ENCODE measurements at regions not wholly inside any gene's neighbourhood (a gene's known extent, or its start where the extent isn't known, plus 50 kb on each side); places are given as distances from the start of the nearest gene placed in this dataset.

DNA sequence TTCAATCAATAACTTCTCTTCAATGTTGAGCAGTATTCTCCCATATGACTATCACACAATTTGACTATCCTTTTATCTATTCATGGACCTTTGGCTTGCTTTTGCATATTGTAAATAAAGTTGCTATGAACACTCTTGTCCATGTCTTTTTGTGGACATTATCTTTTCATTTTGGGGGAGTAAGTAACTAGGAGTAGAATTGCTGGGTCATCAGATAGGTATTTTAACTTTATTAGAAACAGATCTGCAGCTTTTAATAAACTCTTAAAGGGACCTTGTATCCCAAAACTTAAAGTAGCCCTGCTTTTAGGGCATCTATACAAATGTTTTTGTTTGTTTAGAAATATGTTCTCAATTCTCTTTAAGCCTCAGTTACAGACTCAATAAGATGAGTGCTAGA lies 614.2 kb upstream of the CITED2 start:
- no peak for DNase-seq (ENCODE audit: low spot score)
- CTCF ChIA-PET, result no interaction called here
- peaks cover 4% of the 10 kb centered on the region for H3K4me1 ChIP-seq (ENCODE audit: insufficient read depth, low read length, poor library complexity, severe bottlenecking)
- no peak overlapping the region for H3K27ac ChIP-seq (ENCODE audit: low read depth, low read length, poor library complexity, severe bottlenecking)
- BruUV-seq (replicated peaks), result no TSS peak
- no peaks in the 10 kb centered on the region for H3K36me3 ChIP-seq (ENCODE audit: insufficient read depth, low read length, poor library complexity, severe bottlenecking)
- intact Hi-C loops (cut with micrococcal nuclease; ENCODE audit: unreplicated experiment), result no loop called here
- H3K9me3 ChIP-seq (ENCODE audit: low read depth, low read length, poor library complexity, severe bottlenecking), result no peaks in the 10 kb centered on the region
- no peaks in the 10 kb centered on the region for H3K27me3 ChIP-seq (replicated peaks; ENCODE audit: insufficient read depth, low read depth, low read length, poor library complexity)
- no peak overlapping the region for H3K4me3 ChIP-seq (ENCODE audit: low read depth, low read length, poor library complexity, severe bottlenecking)
- POLR2A ChIA-PET (ENCODE audit: low non-redundant PET), result no interaction called here
- TF ChIP-seq, protein P1, sequence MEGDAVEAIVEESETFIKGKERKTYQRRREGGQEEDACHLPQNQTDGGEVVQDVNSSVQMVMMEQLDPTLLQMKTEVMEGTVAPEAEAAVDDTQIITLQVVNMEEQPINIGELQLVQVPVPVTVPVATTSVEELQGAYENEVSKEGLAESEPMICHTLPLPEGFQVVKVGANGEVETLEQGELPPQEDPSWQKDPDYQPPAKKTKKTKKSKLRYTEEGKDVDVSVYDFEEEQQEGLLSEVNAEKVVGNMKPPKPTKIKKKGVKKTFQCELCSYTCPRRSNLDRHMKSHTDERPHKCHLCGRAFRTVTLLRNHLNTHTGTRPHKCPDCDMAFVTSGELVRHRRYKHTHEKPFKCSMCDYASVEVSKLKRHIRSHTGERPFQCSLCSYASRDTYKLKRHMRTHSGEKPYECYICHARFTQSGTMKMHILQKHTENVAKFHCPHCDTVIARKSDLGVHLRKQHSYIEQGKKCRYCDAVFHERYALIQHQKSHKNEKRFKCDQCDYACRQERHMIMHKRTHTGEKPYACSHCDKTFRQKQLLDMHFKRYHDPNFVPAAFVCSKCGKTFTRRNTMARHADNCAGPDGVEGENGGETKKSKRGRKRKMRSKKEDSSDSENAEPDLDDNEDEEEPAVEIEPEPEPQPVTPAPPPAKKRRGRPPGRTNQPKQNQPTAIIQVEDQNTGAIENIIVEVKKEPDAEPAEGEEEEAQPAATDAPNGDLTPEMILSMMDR (conservative IDR thresholded peaks at IDR 0.05; ENCODE audit: low read depth, low read length), result no peak
- TF ChIP-seq EZH2 (IDR thresholded peaks at IDR 0.05; ENCODE audit: borderline replicate concordance, low read depth, low read length, poor library complexity, severe bottlenecking), result no peak

DNA sequence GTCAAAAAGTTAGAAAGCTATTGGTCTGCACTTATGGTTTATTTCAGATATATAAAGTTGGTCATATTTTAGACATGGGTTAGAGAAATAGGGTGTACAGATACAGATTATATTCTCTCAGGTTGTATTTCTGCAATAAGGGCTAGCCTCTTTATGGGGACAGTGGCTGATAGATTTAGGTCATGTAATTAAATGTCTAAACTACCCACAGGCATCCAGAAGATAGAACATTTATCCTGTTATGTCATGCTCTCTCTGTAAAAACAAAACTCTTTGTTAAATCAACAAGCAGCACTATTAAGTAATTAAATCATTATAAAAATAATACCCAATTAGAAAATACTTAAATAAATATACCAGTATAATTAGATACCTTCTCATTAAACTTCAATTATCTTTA lies 612.6 kb upstream of the CITED2 start:
- Histone ChIP-seq H3K36me3 (ENCODE audit: insufficient read depth, low read length, poor library complexity, severe bottlenecking) (no peaks in the 10 kb centered on the region), H3K4me3 (ENCODE audit: low read depth, low read length, poor library complexity, severe bottlenecking) (no peak overlapping the region), H3K9me3 (ENCODE audit: low read depth, low read length, poor library complexity, severe bottlenecking) (no peaks in the 10 kb centered on the region), H3K27me3 (replicated peaks; ENCODE audit: insufficient read depth, low read depth, low read length, poor library complexity) (no peaks in the 10 kb centered on the region), H3K4me1 (ENCODE audit: insufficient read depth, low read length, poor library complexity, severe bottlenecking) (peaks cover 20% of the 10 kb centered on the region), H3K27ac (ENCODE audit: low read depth, low read length, poor library complexity, severe bottlenecking) (no peak overlapping the region)
- no peak for TF ChIP-seq EZH2 (IDR thresholded peaks at IDR 0.05; ENCODE audit: borderline replicate concordance, low read depth, low read length, poor library complexity, severe bottlenecking)
- TF ChIP-seq, protein P1 (conservative IDR thresholded peaks at IDR 0.05; ENCODE audit: low read depth, low read length), result no peak
- DNase-seq (ENCODE audit: low spot score), result no peak
- BruUV-seq (replicated peaks), result no TSS peak
- ChIA-PET CTCF (no interaction called here), POLR2A (ENCODE audit: low non-redundant PET) (no interaction called here)
- intact Hi-C loops (cut with micrococcal nuclease; ENCODE audit: unreplicated experiment), result no loop called here

DNA sequence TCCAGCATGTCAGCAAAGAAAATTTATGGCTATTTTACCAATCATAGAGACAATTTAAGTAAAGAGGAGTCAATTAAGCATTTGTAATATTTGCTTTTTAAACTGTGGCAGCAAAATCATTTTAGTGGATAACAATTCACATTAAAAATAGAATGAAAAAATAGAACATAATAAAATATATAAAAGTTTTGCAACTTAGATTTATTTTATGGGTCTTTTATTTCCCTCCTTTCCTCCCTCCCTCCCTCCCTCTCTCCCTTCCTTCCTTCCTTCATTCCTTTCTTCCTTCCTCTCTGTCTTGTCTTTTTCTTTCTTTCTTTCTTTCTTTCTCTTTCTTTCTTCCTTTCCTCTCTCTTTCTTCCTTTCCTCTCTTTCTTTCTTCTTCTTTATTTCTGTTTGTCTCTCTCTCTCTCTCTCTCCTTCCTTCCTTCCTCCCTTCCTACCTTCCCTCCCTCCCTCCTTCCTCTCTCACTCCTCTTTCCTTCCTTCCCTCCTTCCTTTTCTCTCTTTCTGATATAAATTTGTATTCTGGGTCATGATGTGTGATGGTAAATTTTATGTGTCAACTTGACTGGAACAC lies 610.9 kb upstream of the CITED2 start:
- TF ChIP-seq EZH2 (IDR thresholded peaks at IDR 0.05; ENCODE audit: borderline replicate concordance, low read depth, low read length, poor library complexity, severe bottlenecking), result no peak
- TF ChIP-seq, protein P1 (conservative IDR thresholded peaks at IDR 0.05; ENCODE audit: low read depth, low read length), result no peak
- ChIA-PET POLR2A (ENCODE audit: low non-redundant PET) (no interaction called here), CTCF (no interaction called here)
- DNase-seq (ENCODE audit: low spot score), result no peak
- peaks cover 37% of the 10 kb centered on the region for H3K4me1 ChIP-seq (ENCODE audit: insufficient read depth, low read length, poor library complexity, severe bottlenecking)
- H3K9me3 ChIP-seq (ENCODE audit: low read depth, low read length, poor library complexity, severe bottlenecking), result no peaks in the 10 kb centered on the region
- H3K27me3 ChIP-seq (replicated peaks; ENCODE audit: insufficient read depth, low read depth, low read length, poor library complexity), result no peaks in the 10 kb centered on the region
- H3K27ac ChIP-seq (ENCODE audit: low read depth, low read length, poor library complexity, severe bottlenecking), result no peak overlapping the region
- no TSS peak for BruUV-seq (replicated peaks)
- intact Hi-C loops (cut with micrococcal nuclease; ENCODE audit: unreplicated experiment), result no loop called here
- no peaks in the 10 kb centered on the region for H3K36me3 ChIP-seq (ENCODE audit: insufficient read depth, low read length, poor library complexity, severe bottlenecking)
- no peak overlapping the region for H3K4me3 ChIP-seq (ENCODE audit: low read depth, low read length, poor library complexity, severe bottlenecking)

Measured in A673 (cell line).